ENCODE measurements at regions not wholly inside any gene's neighbourhood (a gene's known extent, or its start where the extent isn't known, plus 50 kb on each side); places are given as distances from the start of the nearest gene placed in this dataset.
"Not testable (repeated sequence)": the region's sequence is repeated elsewhere in the genome, so short reads cannot be mapped to it uniquely, and the experiment has no call there.

- Histone ChIP-seq H3K79me2 (ENCODE audit: low read depth) (no peaks in the 10 kb centered on the region), H3F3A (ENCODE audit: low read depth) (no peaks in the 10 kb centered on the region), H3K4me1 (peaks cover 12% of the 10 kb centered on the region), H4K20me1 (ENCODE audit: low read depth) (no peaks in the 10 kb centered on the region), H3K9ac (no peak overlapping the region), H3K36me3 (no peaks in the 10 kb centered on the region), H3K4me2 (no peak overlapping the region), H2AFZ (replicated peaks) (peak overlapping the region; percentile 57), H3K4me3 (no peak overlapping the region), H3K9me3 (ENCODE audit: low read depth) (no peaks in the 10 kb centered on the region), H3K27ac (no peak overlapping the region), H3K27me3 (no peaks in the 10 kb centered on the region)
- Mint-ChIP-seq H3K27me3 (ENCODE audit: insufficient read depth, low read depth) (peaks cover 3% of the 10 kb centered on the region), H3K36me3 (peaks cover 2% of the 10 kb centered on the region), H3K4me1 (peaks cover 5% of the 10 kb centered on the region), H3K4me3 (no peak overlapping the region), H3K27ac (peak overlapping the region; percentile 51), H3K9me3 (peaks cover 6% of the 10 kb centered on the region)
- TF ChIP-seq EZH2 (IDR thresholded peaks at IDR 0.05) (no peak), CTCF (IDR thresholded peaks at IDR 0.05) (peak; percentile 40), EZH2phosphoT487 (IDR thresholded peaks at IDR 0.05) (no peak)
- no peak for DNase-seq (ENCODE audit: low spot score)
These were observed 259.7 kb upstream of the MSX2 start for GRCh38 chr5:174464504-174465165.

- H3K9me3 Mint-ChIP-seq, result peaks cover 25% of the 10 kb centered on the region
- not testable (repeated sequence) for H3K4me3 ChIP-seq; H3K4me1 Mint-ChIP-seq; H3K79me2 ChIP-seq (ENCODE audit: low read depth); H3K9ac ChIP-seq; H3K36me3 ChIP-seq; H3K4me1 ChIP-seq; H3F3A ChIP-seq (ENCODE audit: low read depth); H3K9me3 ChIP-seq (ENCODE audit: low read depth); H2AFZ ChIP-seq (replicated peaks); H3K4me3 Mint-ChIP-seq; H4K20me1 ChIP-seq (ENCODE audit: low read depth); H3K27me3 Mint-ChIP-seq (ENCODE audit: insufficient read depth, low read depth); DNase-seq (ENCODE audit: low spot score); H3K27ac ChIP-seq; H3K36me3 Mint-ChIP-seq; H3K4me2 ChIP-seq; H3K27ac Mint-ChIP-seq; H3K27me3 ChIP-seq
These were observed 252.9 kb upstream of the MSX2 start for GRCh38 chr5:174471528-174471927.

GRCh38 chr5:174472956-174473355, 251.4 kb upstream of the MSX2 start:
- no peak overlapping the region for H3K4me2 ChIP-seq
- no peak overlapping the region for H3K27ac Mint-ChIP-seq
- H3K27ac ChIP-seq, result no peak overlapping the region
- peaks cover 25% of the 10 kb centered on the region for H3K9me3 Mint-ChIP-seq
- no peak overlapping the region for H3K4me3 Mint-ChIP-seq
- no peaks in the 10 kb centered on the region for H3F3A ChIP-seq (ENCODE audit: low read depth)
- H2AFZ ChIP-seq (replicated peaks), result no peak overlapping the region
- H4K20me1 ChIP-seq (ENCODE audit: low read depth), result no peaks in the 10 kb centered on the region
- H3K4me3 ChIP-seq, result no peak overlapping the region
- no peaks in the 10 kb centered on the region for H3K27me3 Mint-ChIP-seq (ENCODE audit: insufficient read depth, low read depth)
- H3K9me3 ChIP-seq (ENCODE audit: low read depth), result peaks cover 3% of the 10 kb centered on the region
- no peaks in the 10 kb centered on the region for H3K36me3 Mint-ChIP-seq
- H3K9ac ChIP-seq, result no peak overlapping the region
- no peaks in the 10 kb centered on the region for H3K4me1 ChIP-seq
- H3K79me2 ChIP-seq (ENCODE audit: low read depth), result no peaks in the 10 kb centered on the region
- TF ChIP-seq CTCF (IDR thresholded peaks at IDR 0.05) (no peak), EZH2phosphoT487 (IDR thresholded peaks at IDR 0.05) (no peak), EZH2 (IDR thresholded peaks at IDR 0.05) (no peak)
- no peaks in the 10 kb centered on the region for H3K27me3 ChIP-seq
- no peaks in the 10 kb centered on the region for H3K4me1 Mint-ChIP-seq
- H3K36me3 ChIP-seq, result no peaks in the 10 kb centered on the region
- DNase-seq (ENCODE audit: low spot score), result no peak

- not testable (repeated sequence) for H3K9ac ChIP-seq; H3K4me1 Mint-ChIP-seq; H3K36me3 ChIP-seq; H3K27ac Mint-ChIP-seq; H3F3A ChIP-seq (ENCODE audit: low read depth); H3K27ac ChIP-seq; H3K27me3 Mint-ChIP-seq (ENCODE audit: insufficient read depth, low read depth); H3K4me3 ChIP-seq; H3K4me2 ChIP-seq; H4K20me1 ChIP-seq (ENCODE audit: low read depth); H3K4me1 ChIP-seq; DNase-seq (ENCODE audit: low spot score); H3K79me2 ChIP-seq (ENCODE audit: low read depth); H3K27me3 ChIP-seq; H3K4me3 Mint-ChIP-seq; H2AFZ ChIP-seq (replicated peaks); H3K36me3 Mint-ChIP-seq
- peaks cover 14% of the 10 kb centered on the region for H3K9me3 ChIP-seq (ENCODE audit: low read depth)
- H3K9me3 Mint-ChIP-seq, result peaks cover 34% of the 10 kb centered on the region
These were observed 248.4 kb upstream of the MSX2 start for GRCh38 chr5:174476001-174476400.

Data from neural progenitor cell (in vitro differentiated cells).